MCF 10A (cell line): ENCODE measurements at regions not wholly inside any gene's neighbourhood (a gene's known extent, or its start where the extent isn't known, plus 50 kb on each side); places are given as distances from the start of the nearest gene placed in this dataset.

ENCODE experiments used
- BruUV-seq: library from RNA; stranded (reverse); fragments of 400-500 nt; replicated peaks from 2 replicates; lab custom pipeline; 2021; lab: Mats Ljungman, UMichigan
- CTCF ChIA-PET: fragments of 300-600 bp; sonication (Branson Sonifier 250); formaldehyde crosslinking; extraction: SDS; loops from one replicate; lab custom pipeline; 2021; ENCODE audit warnings: antibody characterized with exemption, inconsistent platforms; lab: Yijun Ruan, JAX
- POLR2A ChIA-PET: fragments of 300-600, 350-650 bp; sonication (Branson Sonifier 250); formaldehyde crosslinking; extraction: SDS; loops from one replicate; lab custom pipeline; 2020; ENCODE audit warnings: antibody characterized with exemption, inconsistent platforms; lab: Yijun Ruan, JAX
- DNase-seq: peaks from one replicate; pipeline ENCODE4 v3.0.0-alpha.2; 2018; ENCODE audit not compliant: unreplicated experiment
- H3K27ac Mint-ChIP-seq: one replicate; pipeline ENCODE4 v1.8.0; 2022; ENCODE audit warnings: mild to moderate bottlenecking, low read depth, mixed read lengths; ENCODE audit not compliant: unreplicated experiment
- H3K27me3 Mint-ChIP-seq: one replicate; pipeline ENCODE4 v1.8.0; 2022; ENCODE audit warnings: mixed read lengths; ENCODE audit not compliant: insufficient read depth, unreplicated experiment
- H3K36me3 Mint-ChIP-seq: one replicate; pipeline ENCODE4 v1.8.0; 2022; ENCODE audit warnings: mild to moderate bottlenecking, moderate library complexity, mixed read lengths; ENCODE audit not compliant: insufficient read depth, unreplicated experiment
- H3K4me1 Mint-ChIP-seq: one replicate; pipeline ENCODE4 v1.8.0; 2022; ENCODE audit warnings: mixed read lengths; ENCODE audit not compliant: insufficient read depth, unreplicated experiment
- H3K4me3 Mint-ChIP-seq: one replicate; pipeline ENCODE4 v1.8.0; 2022; ENCODE audit warnings: mild to moderate bottlenecking, moderate library complexity, mixed read lengths; ENCODE audit not compliant: unreplicated experiment
- H3K9me3 Mint-ChIP-seq: one replicate; pipeline ENCODE4 v1.8.0; 2022; ENCODE audit warnings: mixed read lengths; ENCODE audit not compliant: unreplicated experiment
- intact Hi-C: fragments of 100-400 bp; cut with micrococcal nuclease; formaldehyde crosslinking; loops from 2 replicates; pipeline ENCODE4 v1.14.1; 2022
- TF ChIP-seq, protein P1 (sequence below): fragments of 200-600 bp; IDR thresholded peaks from one replicate; pipeline ENCODE4 v1.8.0; 2022; ENCODE audit warnings: antibody characterized with exemption, mild to moderate bottlenecking; ENCODE audit not compliant: unreplicated experiment

DNA sequence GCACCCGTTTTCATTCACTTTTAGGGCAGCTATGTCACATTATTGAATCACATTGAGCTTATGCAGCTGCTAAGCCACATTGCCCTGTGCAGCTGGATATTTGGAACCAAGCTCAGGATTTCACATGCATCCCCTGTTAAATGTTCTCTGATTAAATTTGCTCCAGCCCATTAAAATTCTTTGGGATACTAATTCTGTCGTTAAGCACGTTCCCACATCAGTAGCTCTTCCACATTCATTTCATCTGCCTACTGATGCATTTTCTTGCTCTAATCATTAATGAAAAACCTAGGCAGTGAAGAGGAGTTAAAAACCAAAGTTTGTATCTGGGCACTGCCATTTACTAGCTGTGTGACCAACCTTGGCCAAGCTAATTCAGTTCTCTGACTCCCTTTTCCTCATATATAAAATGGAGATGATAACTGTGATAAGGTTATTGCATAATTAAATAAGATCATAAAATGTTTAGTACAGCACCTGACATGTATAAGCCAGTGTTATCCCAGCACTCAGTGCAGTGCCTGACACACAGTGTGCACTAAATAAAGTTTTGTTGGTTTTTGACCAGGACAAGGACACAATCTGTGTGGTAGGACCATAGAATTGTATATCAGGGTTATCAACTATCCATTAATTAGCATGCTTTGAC is 222.2 kb upstream of the ATP11B start:
- BruUV-seq, result no TSS peak
- Mint-ChIP-seq H3K27me3 (no peaks in the 10 kb centered on the region), H3K9me3 (peaks cover 16% of the 10 kb centered on the region), H3K36me3 (no peaks in the 10 kb centered on the region), H3K27ac (no peak overlapping the region), H3K4me1 (no peaks in the 10 kb centered on the region), H3K4me3 (no peak overlapping the region)
- no peak for DNase-seq
- TF ChIP-seq, protein P1, sequence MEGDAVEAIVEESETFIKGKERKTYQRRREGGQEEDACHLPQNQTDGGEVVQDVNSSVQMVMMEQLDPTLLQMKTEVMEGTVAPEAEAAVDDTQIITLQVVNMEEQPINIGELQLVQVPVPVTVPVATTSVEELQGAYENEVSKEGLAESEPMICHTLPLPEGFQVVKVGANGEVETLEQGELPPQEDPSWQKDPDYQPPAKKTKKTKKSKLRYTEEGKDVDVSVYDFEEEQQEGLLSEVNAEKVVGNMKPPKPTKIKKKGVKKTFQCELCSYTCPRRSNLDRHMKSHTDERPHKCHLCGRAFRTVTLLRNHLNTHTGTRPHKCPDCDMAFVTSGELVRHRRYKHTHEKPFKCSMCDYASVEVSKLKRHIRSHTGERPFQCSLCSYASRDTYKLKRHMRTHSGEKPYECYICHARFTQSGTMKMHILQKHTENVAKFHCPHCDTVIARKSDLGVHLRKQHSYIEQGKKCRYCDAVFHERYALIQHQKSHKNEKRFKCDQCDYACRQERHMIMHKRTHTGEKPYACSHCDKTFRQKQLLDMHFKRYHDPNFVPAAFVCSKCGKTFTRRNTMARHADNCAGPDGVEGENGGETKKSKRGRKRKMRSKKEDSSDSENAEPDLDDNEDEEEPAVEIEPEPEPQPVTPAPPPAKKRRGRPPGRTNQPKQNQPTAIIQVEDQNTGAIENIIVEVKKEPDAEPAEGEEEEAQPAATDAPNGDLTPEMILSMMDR, result no peak
- ChIA-PET CTCF (interaction anchor here (0.6 kb wide), 1 partner anchor 470 kb away, joined by 4 read pairs; no protein-coding TSS in a partner anchor), POLR2A (no interaction called here)
- intact Hi-C loops, result no loop called here

GRCh38 chr3:182575941-182576340 is 217.4 kb upstream of the ATP11B start:
- Mint-ChIP-seq H3K9me3 (peaks cover 16% of the 10 kb centered on the region), H3K4me3 (no peak overlapping the region), H3K36me3 (no peaks in the 10 kb centered on the region), H3K4me1 (no peaks in the 10 kb centered on the region), H3K27ac (no peak overlapping the region), H3K27me3 (no peaks in the 10 kb centered on the region)
- TF ChIP-seq, protein P1, result no peak
- intact Hi-C loops, result no loop called here
- DNase-seq, result no peak
- ChIA-PET CTCF (interaction anchor here (0.6 kb wide), 1 partner anchor 24 kb away, joined by 4 read pairs; no protein-coding TSS in a partner anchor), POLR2A (interaction anchor here (0.7 kb wide), 1 partner anchor 767 kb away, joined by 3 read pairs; no protein-coding TSS in a partner anchor)
- no TSS peak for BruUV-seq

DNA sequence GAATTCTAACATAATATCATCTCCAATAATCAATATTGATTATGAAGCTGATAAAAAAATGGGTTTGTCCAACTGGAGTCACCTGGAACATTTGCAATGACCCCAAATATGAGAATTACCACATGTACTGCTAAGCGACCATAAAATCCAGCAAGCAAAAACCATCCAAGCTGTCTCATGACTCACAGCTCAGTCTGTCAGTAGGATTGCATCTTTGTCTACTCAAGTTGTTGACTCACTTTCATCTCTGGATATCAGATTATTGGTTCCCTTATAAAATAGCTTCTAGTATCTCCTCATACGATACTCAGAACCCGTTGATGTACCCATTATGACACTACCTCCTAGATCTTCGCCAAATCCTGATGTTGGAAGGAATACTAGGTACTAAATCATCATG is 209.8 kb upstream of the ATP11B start:
- Mint-ChIP-seq H3K36me3 (no peaks in the 10 kb centered on the region), H3K4me3 (no peak overlapping the region), H3K9me3 (no peaks in the 10 kb centered on the region), H3K27me3 (no peaks in the 10 kb centered on the region), H3K27ac (no peak overlapping the region), H3K4me1 (no peaks in the 10 kb centered on the region)
- peak; percentile 11 for DNase-seq
- TF ChIP-seq, protein P1, result no peak
- BruUV-seq, result no TSS peak
- intact Hi-C loops, result no loop called here
- ChIA-PET POLR2A (interaction anchor here (0.6 to 1.1 kb wide), 2 partner anchors 10 to 1625 kb away, joined by 3 to 4 read pairs; no protein-coding TSS in a partner anchor), CTCF (interaction anchor here (0.6 kb wide), 1 partner anchor 10 kb away, joined by 4 read pairs; no protein-coding TSS in a partner anchor)

- no peaks in the 10 kb centered on the region for H3K4me1 Mint-ChIP-seq
- no peaks in the 10 kb centered on the region for H3K36me3 Mint-ChIP-seq
- intact Hi-C loops, result no loop called here
- no peaks in the 10 kb centered on the region for H3K27me3 Mint-ChIP-seq
- H3K27ac Mint-ChIP-seq, result no peak overlapping the region
- no peaks in the 10 kb centered on the region for H3K9me3 Mint-ChIP-seq
- TF ChIP-seq, protein P1, result no peak
- no TSS peak for BruUV-seq
- ChIA-PET CTCF (interaction anchor here (0.9 kb wide), 1 partner anchor 302 kb away, joined by 3 read pairs; no protein-coding TSS in a partner anchor), POLR2A (interaction anchor here (0.6 to 0.8 kb wide), 2 partner anchors 8 to 24 kb away, joined by 3 read pairs; no protein-coding TSS in a partner anchor)
- no peak overlapping the region for H3K4me3 Mint-ChIP-seq
- DNase-seq, result no peak
These were observed 207.7 kb upstream of the ATP11B start for GRCh38 chr3:182585532-182586150.
